ENCODE measurements at regions not wholly inside any gene's neighbourhood (a gene's known extent, or its start where the extent isn't known, plus 50 kb on each side); places are given as distances from the start of the nearest gene placed in this dataset.
"Not testable (repeated sequence)": the region's sequence is repeated elsewhere in the genome, so short reads cannot be mapped to it uniquely, and the experiment has no call there.

DNA sequence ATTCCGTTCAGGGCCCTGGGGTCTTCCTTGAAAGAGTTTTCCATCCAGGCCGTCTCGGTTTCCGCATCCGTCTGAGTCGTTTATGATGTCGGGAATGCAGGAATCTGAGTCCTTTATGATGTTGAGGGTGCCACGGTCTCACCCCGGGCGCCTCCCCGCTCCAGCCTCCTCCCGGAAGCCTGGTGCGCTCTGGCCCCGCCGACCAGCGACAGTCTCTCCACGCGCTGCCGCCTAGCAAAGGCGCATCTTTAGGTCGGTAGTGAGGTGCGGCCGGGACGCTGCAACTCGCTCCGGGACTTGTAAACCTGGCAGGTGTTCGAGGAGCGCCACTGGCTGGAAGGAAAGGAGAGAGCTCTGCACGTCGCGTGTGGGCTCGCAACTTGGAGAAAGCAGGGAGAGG is 132.6 kb downstream of the FAM72C start:
- ATAC-seq, result not testable (repeated sequence)

GRCh38 chr1:143838598-143838929 is 133.2 kb downstream of the FAM72C start:
- ATAC-seq, result not testable (repeated sequence)

GRCh38 chr1:143837924-143838597 is 133.7 kb downstream of the FAM72C start:
- not testable (repeated sequence) for ATAC-seq

DNA sequence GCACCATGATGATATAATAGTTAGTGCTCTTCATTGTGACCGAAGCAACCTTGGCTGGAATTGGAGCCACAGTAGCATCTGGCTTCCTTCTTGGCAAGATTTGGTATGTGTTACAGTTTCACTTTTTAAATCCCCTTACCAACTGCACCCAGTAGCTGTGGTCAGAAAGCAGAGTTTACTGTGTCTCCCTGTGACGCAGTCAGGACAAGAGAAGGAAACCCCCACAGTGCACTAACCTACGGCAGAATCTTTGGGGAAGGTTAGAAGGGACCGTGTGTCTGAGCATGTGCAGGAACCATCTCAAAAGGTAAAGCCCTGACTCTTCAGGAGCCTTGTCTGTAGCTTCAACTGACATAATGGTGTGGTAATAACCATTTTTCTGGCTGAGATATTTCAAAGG is 138.4 kb downstream of the FAM72C start:
- not testable (repeated sequence) for ATAC-seq

- not testable (repeated sequence) for ATAC-seq
Measured at GRCh38 chr1:143832379-143832716, 139.4 kb downstream of the FAM72C start.

DNA sequence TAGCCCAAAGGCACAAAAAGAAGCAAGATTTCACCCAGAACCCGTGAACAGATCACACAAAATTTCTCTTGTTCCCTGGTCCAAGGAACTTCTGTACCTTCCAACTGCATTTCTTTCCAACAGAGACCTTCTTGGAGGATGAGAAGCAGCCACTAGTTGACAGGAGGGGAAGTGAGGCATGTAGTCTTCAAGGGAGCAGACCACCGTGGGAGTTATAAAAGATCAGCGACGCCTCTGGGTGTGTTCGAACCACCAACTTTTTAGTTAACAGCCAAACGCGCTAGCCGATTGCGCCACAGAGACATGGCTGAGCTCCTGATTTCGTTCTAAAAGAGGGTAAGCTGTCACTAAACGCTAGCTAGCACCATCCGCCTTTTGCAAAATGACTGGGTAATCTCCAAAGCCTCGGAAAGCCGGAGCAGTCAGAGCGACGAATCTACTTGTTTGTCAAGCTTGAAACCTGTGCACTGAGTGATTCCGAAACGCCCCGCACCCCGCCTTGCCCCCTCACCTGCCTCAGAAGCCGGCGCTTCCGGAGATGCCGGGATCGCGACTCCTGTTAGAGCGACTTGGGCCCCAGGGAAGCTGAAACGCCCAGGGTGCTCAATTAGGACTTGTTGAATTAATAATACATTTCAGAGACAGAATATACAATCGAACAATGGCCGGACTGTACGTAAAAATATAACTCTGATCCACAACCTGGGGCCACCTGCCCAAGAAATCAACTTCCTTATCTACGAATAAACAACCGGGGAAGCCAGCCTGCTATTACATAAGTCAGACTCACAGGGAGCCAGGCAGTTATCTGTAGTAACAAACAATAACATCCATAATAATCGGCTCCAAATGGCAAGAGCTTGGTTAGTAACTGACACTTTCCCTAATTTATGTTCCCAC is 140.1 kb downstream of the FAM72C start:
- ATAC-seq, result not testable (repeated sequence)

DNA sequence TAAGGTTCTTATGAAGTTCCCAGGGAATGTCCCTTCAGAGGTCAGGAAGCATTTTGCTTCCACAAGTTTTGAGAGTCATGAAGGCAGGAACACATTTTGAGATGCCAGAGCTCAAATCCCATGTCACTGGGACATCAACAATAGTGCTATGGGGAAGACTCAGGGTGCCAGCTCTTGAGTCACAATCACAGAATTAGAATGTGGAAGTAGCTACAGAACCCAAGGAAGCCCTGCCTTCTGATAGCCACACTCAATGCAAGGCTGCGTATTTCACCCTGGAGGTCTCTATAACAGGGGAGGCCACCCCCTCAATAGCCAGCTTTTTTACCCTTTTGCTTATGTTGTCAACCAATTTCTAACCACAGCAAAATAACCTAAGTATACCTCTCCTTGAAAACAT is 145.6 kb downstream of the FAM72C start:
- ATAC-seq, result not testable (repeated sequence)

- ATAC-seq, result not testable (repeated sequence)
Measured at GRCh38 chr1:143824266-143824665, 147.5 kb downstream of the FAM72C start.

DNA sequence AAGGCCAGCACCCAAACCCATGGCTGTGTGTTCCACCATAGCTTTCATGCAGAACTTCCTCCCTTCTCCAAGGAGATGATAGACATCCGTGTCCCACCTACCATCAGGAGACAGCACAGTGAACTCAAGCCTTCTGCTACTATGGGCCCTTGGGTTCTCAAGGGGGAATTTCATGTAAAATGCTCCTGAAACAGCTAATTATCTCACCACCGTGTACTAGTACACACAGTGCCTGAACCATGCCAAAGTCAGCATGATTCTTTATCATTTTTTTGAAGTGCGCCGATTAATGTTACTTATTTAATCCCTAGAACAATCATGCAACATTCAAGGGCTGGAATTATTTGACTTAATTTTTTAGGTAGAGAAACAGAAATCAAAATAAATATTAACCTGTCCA is 151.7 kb downstream of the FAM72C start:
- ATAC-seq, result not testable (repeated sequence)

- not testable (repeated sequence) for ATAC-seq
Measured at GRCh38 chr1:143816369-143816768, 155.4 kb downstream of the FAM72C start.

- peak; percentile 54 for ATAC-seq
Measured at GRCh38 chr1:143805374-143805773, 166.4 kb downstream of the FAM72C start.

GRCh38 chr1:143804707-143805356 is 167.0 kb downstream of the FAM72C start:
- ATAC-seq, result peak; percentile 45

- peak; percentile 67 for ATAC-seq
Measured at GRCh38 chr1:143803927-143804411, 167.8 kb downstream of the FAM72C start.

DNA sequence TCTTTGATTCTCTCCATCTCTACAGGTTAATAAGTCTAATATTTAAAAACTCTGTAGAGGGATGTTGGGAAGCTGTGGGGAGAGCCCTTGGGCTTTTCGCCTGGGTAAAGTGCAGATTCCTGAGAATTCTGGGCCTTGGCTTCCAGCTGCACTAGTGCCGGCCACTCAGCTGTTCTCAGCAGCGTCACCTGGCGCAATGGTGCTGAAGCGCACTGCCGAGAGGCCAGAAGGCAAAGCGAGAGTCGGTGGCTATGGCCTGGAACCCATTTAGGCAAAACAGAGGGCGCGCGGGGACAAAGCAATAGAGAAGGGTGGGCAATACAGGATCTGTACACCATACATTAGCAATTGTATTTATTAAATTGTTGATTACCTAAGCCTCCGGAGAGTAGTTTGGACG is 168.7 kb downstream of the FAM72C start:
- ATAC-seq, result peak; percentile 89

DNA sequence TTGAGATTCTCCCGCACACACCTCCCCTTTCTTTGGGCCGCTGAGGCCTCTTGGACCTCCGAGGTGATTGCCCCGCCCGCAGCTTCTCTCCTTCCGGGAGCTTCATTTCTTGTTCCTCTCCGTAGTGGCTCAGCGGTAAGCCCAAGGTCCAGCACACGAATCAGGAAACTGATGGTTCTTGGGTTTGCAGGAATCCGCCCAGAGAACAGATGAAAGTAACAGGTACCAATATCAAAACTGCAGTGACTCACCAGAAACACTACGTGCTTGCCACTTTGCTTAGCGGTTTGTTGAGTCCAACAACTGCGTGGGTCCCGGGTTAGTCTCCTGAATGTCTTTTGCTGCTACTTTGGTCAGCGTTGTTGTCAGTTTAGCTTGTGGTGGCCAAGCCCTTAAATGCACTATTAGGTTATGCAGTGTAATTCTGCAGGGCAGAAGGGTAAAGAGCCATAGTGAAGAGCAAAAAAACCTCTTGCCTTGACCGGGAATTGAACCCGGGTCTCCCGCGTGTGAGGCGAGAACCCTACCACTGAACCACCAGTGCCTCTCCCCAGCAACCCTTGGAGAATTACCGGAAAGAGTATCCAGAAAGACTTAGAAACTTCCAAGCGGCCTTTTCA is 172.1 kb downstream of the FAM72C start:
- ATAC-seq, result peak; percentile 61

DNA sequence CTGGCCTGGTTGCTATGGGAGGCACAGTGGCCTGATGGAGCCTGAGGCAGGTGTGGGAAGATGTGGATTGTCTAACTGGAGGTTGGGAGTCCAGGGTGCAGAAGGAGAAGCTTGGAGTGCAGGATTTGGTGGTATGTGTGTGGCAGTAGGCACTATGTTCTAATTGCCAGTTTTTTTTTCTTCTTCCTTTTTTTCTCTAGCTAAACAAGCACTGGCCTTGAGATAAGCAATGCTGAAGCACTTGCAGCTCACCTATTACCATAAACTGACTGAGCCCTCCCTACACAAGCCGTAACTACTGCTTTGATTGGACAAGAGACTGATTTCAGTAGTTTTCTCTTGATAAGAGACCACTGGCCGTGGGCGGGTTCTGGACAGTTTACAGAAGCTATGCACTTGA is 175.4 kb downstream of the FAM72C start:
- ATAC-seq, result not testable (repeated sequence)

DNA sequence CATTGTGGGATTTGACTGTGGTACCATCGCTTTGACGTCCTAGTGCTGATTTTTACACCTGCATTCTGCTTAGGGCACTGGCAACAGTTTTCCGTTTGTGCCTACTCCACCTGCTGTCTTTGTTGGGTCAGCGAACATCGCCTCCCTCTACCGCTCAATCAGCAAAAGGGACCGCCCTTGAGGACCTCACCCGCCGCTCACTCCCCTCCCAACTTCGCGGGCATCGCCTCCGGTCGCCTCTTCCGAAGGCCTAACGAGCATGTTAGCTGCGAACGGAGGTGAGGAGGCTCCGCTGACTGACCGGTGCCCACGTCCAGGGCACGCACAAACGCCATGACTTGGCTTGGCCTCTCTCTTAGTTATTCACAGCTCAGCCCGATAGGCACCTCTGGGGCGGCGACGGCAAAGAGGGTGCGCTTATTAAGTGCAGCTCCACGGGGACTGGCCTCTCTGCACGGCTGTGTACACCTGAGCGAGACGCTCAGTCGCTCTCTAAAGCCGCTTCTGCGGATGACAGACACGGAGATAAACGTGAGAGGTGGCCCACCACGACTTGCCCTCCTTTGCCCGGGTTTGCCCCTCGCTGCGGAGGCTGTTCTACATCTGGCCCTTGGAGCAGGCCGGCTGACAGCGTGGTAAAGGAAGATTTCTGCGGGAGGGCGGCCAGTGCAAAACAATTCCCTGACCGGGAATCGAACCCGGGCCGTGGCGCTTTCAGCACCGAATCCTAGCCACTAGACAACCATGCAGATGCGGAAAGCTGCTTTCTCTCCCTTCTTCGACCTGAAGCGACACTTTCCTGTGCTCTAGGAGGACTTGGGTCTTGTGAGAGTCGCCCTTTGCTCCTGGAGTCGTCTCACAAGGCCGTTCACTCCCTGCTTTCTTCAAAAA is 179.5 kb downstream of the FAM72C start:
- peak; percentile 50 for ATAC-seq

DNA sequence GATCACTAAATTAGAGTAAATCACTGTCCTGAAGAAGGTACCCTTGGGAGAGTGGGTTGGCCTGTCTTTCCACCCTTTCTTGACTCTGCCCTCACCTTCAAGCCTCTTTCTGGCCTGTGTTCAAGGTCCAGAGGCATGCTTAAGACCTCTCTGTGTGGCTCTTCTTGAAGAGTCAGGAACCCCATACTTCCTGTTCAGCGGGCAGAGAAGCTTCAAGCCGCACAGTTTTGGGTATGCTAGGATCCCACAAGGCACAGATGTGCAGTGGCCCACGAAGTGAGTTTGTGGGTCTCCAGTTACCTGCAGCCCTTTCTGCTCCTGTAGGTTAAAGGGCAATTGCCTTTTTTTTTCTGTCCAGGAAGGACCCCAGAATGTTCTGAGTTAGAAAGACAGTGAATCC is 185.4 kb downstream of the FAM72C start:
- not testable (repeated sequence) for ATAC-seq

DNA sequence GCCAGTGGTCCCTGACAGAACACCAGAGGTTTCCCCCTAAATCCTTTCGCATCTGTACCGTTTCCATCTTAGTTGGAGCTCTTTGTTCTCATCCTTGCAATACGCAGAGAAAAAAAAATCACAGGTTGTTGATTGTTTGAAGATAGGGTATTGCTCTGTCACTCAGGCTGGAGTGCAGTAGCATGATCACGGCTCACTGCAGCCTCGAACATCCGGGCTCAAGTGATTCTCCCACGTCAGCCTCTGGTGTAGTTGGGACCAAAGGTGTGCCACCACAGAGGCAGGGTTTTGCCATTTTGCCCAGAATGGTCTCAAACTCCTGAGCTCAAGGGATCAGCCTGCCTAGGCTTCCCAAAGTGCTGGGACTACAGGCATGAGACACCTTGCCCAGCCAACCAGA is 185.9 kb downstream of the FAM72C start:
- not testable (repeated sequence) for ATAC-seq

- not testable (repeated sequence) for ATAC-seq
Measured at GRCh38 chr1:143784239-143784882, 187.4 kb downstream of the FAM72C start.

DNA sequence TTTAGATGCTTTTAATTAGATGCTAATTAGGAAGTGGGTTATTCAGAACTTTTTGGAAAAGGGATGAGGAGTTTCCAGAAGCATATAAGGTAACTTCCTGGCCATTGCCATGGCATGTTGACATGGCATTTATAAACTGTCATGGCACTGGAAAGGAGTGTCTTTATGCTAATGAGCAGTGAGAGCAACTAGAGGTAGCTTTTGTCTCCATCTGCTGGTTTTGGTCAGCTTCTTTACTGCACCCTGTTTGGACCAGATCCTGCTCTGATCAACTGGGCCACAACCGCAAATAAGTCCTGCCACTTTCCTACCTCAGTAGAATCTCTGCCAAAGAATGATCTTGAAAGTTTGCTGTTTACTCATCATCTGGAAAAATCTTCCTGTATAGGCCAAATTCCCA is 193.6 kb downstream of the FAM72C start:
- peak; percentile 92 for ATAC-seq

All from SK-N-SH treated with all-trans-retinoic acid at 6 μM for 48 hours (cell line).